ENCODE measurements at regions not wholly inside any gene's neighbourhood (a gene's known extent, or its start where the extent isn't known, plus 50 kb on each side); places are given as distances from the start of the nearest gene placed in this dataset.

DNA sequence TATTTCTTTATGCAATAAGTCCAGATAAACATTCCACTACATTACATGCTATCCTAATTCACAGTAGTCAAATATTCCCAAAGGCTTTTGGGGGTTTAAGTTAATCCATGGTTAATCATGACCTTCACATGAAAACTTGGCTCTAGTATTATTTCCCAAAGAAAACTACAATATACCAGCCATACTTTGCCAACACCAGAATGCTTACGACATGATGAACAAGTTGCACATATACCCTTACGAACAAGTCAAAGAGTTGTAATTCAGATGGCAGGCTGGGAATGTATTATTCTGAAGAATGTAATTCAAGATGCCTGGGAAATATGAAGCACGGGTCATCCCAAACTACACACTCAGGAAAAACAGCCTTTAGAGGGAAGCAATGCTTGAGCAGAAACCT lies 499.6 kb downstream of the PPARGC1A start:
- DNase-seq = no peak

- DNase-seq = no peak
These were observed 501.0 kb downstream of the PPARGC1A start for GRCh38 chr4:23388699-23389395.

DNA sequence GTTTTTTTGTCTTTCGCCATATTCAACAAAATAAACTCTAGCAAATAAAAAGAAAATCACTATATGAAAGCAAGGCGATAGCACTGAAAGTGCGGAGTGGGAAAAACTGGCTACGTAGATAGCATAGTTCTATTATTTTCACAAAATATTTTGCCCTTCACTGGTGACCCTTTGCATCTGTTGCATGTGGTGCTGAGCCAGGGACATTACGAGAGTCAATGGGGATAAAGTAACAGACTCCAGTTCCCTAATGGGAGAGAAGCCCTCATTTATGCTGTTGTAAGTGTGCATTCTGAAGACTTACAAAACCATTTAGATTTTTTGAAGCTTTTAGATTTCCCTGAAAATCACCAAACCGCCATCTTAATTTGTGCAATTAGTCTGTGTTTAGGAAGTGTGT lies 501.6 kb downstream of the PPARGC1A start:
- no peak for DNase-seq

DNA sequence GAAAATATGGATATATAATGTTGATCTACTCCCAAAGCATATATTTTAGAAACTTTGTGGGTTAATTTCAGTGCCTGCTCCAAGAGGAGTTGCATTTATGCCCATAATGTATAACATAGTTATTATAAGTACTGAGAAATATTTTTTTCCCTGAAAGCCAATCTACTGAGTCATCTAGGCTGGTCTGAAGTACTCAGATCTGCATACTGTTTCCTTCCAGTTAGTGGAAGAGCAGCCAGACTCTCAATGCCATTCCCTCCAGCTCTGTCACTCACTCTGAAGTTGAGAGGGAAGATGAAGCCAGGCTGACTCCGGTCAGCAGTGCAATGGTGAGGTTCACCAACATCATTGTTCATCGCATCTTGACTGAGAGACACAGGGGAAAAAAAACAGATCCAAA lies 505.1 kb downstream of the PPARGC1A start:
- DNase-seq = no peak

DNA sequence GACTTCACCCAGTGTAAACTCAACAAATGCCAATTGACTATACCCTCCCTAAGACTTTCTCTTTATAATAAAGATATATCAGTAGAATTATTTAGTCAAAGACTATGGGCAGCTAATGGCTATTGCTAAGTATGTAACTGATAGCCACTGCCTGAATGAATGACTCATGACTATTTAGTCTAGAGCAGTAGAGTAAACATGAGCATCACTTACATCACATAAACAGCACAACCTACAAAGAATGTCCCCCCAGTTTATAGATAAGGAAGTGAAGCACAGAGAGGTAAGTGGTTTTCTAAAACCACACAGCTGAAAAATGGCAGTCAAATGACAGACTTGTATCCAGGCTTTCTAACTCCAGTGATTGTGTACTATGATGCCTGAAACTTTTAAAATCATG lies 507.0 kb downstream of the PPARGC1A start:
- no peak for DNase-seq

GRCh38 chr4:23374259-23374658 lies 515.6 kb downstream of the PPARGC1A start:
- no peak for DNase-seq

DNA sequence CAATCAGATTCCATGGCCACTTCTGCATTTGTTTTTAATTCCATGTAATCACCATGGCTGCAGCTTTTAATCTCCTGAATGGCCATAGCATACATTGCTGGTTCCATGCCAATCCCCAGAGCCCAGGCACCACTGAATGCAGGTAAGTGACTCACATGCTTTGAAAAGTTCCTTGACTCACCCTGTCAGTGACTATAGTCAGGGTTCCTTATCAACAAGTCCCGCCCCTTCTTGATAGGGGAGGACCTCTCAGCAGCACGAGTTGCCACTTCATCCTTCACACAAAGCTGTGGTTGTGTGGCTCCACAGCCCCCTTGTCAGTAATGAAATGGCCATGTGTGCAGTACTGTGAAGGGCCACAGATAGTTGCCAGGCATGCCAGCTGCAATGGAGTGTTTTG lies 516.6 kb downstream of the PPARGC1A start:
- DNase-seq = peak in 1 of 5 experiments; percentile 5

GRCh38 chr4:23371533-23371932 lies 518.3 kb downstream of the PPARGC1A start:
- no peak for DNase-seq

- DNase-seq = no peak
These were observed 520.5 kb downstream of the PPARGC1A start for GRCh38 chr4:23369331-23369730.

- DNase-seq = no peak
These were observed 521.7 kb downstream of the PPARGC1A start for GRCh38 chr4:23368081-23368697.

- DNase-seq = no peak
These were observed 523.3 kb downstream of the PPARGC1A start for GRCh38 chr4:23366557-23366906.

- DNase-seq = no peak
These were observed 523.8 kb downstream of the PPARGC1A start for GRCh38 chr4:23365871-23366556.

DNA sequence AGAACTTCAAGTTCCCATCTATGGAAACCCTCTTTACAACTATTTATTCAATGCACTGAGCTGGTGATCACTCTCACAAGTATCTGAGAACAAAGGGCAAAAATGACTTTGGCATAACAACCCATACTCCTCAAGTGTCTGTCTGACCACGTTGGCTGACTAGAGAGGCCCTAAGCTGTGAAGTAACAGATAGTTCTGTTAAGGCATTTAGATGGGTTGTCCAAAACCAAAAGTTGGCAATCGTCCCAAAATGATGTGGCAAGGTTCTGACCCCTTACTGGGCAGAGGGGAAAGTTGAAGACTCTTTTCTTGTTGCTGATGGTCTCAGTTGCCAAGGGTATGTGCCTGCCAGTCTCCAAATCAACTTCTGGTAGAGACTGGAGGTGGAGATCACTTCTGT lies 524.8 kb downstream of the PPARGC1A start:
- DNase-seq = no peak

GRCh38 chr4:23364167-23364566 lies 525.7 kb downstream of the PPARGC1A start:
- no peak for DNase-seq

DNA sequence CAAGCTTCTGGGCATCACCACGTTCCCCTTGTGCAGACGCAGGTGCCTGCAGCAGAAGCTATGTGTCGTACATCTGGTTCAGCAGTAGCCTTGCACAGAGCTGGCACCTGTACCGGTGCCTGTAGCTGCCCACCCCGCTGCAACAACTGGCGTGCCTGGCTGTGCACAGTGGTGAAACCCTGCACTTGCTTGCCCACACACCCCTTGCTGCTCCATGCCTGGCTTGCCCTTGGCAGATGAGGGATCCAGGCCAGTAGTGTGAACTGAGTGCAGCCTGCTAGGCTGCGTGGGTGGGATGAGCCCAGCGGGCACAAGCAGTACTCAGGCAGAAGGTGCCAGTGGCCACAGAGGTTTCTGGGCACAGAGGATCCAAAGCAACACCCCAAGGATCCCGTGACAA lies 528.4 kb downstream of the PPARGC1A start:
- no peak for DNase-seq

DNA sequence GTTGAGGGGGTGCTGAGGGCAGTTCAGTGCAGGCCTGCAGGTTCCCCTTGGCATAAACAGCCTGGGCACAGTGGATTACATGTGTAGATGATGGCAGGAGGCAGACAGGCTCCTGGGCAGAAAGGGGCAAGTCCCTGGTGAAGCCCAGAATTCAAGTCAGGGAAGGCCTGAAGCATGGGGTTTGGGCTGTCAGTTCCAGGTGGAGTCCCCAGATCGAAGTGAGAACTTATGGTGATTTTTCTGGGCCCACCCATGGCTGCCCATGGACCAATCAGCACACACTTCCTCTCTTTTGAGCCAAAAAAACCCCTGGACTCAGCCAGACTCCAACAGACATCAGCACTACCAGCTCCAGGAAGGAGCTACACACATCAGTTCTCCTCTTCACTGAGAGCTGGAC lies 529.1 kb downstream of the PPARGC1A start:
- DNase-seq = no peak

- DNase-seq = no peak
These were observed 534.6 kb downstream of the PPARGC1A start for GRCh38 chr4:23355258-23355657.

DNA sequence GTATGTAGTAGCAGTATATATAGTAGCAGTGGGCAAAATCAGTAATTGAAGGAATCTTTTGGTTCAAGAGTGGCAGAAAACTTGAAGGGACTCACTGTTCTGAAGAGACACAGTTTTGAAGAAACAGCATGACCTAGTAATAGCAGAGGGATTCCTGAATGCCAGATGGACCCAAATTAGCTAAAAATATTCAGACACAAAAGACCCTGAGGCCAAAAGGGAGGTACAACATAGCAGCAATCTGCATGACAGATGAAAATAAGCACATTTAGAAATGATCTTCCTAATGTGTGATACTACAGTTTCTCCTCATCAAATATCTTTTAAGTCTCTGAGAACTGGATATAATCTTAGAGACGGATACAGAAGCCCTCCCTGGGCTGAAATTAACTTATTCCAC lies 536.6 kb downstream of the PPARGC1A start:
- no peak for DNase-seq

DNA sequence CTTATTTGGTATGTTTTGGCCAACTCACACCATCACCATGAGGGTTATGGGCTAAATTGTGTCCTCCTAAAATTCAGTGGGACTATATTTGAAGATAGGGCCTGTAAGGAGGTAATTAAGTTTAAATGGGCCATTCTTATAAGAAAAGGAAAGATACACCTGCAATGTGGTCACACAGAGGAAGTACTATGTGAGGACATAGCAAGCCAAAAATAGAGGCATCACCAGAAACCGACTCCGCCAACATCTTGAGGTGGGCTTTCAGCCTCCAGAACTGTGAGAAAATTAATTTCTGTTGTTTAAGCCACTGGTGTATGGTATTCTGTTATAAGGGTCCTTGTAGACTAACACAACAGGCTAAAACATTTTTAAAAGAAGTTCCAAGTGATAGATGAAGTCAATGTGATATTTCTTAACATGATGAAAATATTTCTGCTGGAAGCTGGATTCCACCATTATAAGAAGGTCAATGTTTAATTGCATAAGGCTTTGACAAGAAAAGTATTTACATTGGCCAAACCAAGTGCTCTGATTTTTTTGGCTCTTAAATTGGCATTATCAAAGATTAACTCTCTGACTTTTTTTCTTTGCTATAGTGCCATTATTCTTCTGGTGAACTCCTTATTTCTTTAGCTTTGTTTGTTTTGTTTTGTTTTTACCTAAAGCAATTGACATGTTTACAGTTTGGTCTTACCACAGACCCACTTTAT lies 540.9 kb downstream of the PPARGC1A start:
- DNase-seq = no peak

DNA sequence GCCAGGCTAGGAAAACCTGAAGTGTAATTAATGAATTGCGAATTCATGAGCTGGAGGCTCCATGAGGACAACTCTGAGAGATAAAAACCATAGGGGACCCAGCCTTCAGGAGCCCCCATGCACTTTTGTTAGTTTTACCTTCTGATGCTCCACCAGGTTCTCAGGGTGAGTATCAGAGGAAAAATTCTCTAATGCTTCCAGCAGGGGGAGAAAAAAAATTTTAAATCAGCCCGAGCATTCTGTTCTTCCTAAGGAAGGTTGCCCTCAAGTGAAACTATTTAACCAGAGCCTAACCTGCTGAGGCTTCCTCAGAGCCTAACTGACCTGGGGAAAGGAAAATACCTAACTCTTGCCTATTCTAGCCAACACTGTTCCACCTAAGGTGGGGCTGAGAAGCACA lies 552.6 kb downstream of the PPARGC1A start:
- no peak for DNase-seq

DNA sequence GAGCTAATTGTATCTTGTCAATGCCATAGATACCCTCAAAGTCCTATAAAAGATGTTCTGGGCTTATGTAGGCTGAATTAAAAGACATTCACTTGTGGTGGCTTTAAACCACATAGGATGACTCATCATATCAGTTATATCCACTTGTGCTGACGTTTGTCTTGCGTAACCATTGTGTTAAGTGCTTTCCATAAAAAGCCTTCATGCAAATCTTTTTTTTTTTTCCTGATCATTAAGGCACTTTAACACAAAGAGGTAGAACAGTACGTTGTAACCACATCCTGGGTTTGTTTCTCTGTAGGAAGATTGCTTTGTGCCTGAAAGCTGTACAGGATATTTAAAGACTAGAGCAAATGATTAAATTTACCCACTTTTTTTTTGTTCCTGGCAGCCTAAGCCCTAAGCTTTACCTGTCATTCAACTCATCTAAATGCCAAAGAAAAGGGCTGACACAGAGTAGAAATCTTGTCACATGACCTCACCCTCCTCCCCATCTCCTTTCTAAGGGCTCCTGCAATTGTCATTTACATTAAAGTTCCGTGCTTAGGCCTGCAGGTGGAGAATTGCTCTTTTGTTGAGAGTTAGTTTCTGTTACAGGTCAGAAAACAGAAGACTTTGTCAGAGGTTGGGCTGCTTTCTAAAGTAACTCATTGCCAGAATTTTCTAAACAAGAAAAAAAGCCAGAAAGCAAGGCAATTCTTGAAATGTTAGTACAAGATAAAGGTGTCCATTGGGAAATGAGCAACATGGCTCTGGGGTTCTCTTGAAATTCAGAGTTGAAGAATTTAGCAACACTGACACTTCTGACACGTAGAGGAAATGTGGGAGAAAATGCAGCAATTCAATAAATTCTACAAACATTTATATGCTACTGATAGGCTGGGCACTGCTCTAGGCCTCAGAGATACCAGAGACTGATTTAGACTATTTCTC lies 555.6 kb downstream of the PPARGC1A start:
- DNase-seq = peak in 2 of 5 experiments; percentile 23 to 91

DNA sequence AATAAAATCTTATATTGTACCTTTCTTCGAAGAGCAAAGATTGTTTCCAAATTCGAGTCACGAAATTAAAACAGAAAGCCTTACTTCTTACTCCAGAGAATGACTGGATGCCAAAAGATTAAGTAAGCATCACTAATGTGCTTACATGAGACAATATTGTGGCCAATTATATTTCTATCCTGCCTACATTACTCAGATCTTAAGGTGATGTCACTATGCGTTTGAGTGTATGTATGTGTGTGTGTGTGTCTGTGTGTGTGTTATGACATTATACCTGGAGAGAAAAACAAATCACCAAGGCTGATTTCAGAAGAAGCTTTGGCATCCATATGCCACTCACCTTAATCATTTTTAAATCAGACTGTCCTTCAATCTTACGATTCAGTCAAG lies 556.3 kb downstream of the PPARGC1A start:
- DNase-seq = peak in 1 of 5 experiments; percentile 83

Measured in T-helper 2 cell (primary cell).